Colonic mucosa (tissue), 4 donors: ENCODE measurements at regions not wholly inside any gene's neighbourhood (a gene's known extent, or its start where the extent isn't known, plus 50 kb on each side); places are given as distances from the start of the nearest gene placed in this dataset.

Experiments
- DNase-seq: peaks from one replicate; pipeline ENCODE4 v3.0.0-alpha.2; 2020
- H3K27ac ChIP-seq: fragments of 200-600 bp; one replicate; pipeline ENCODE4 v1.8.0; 2021
- H3K27me3 ChIP-seq: fragments of 200-600 bp; one replicate; pipeline ENCODE4 v1.8.0; 2021
- H3K36me3 ChIP-seq: fragments of 200-600 bp; one replicate; pipeline ENCODE4 v1.8.0; 2021
- H3K4me1 ChIP-seq: fragments of 200-600 bp; one replicate; pipeline ENCODE4 v1.8.0; 2021; ENCODE audit warnings: mild to moderate bottlenecking
- H3K4me3 ChIP-seq: fragments of 200-600 bp; one replicate; pipeline ENCODE4 v1.8.0; 2021
- H3K9ac ChIP-seq, 2 donors: one replicate each; pipeline ENCODE4 v1.7.0; 2013; ENCODE audit warnings: control low read depth in 2 of 2, low read depth in 2 of 2, low read length in 2 of 2
- H3K9me3 ChIP-seq: fragments of 200-600 bp; one replicate; pipeline ENCODE4 v1.8.0; 2021
- intact Hi-C: fragments of 100-400 bp; cut with DNase I; formaldehyde crosslinking; loops from one replicate; pipeline ENCODE4 v1.14.1; 2022
- TF ChIP-seq, protein P1 (sequence below): fragments of 200-600 bp; IDR thresholded peaks from one replicate; pipeline ENCODE4 v1.8.0; 2022; ENCODE audit warnings: antibody characterized with exemption, mild to moderate bottlenecking
- donor health status: healthy.
- donor health status: DM: no; HTN: no; CAD: no.
- donor health status: DM: no; HTN: no; CAD: no.

DNA sequence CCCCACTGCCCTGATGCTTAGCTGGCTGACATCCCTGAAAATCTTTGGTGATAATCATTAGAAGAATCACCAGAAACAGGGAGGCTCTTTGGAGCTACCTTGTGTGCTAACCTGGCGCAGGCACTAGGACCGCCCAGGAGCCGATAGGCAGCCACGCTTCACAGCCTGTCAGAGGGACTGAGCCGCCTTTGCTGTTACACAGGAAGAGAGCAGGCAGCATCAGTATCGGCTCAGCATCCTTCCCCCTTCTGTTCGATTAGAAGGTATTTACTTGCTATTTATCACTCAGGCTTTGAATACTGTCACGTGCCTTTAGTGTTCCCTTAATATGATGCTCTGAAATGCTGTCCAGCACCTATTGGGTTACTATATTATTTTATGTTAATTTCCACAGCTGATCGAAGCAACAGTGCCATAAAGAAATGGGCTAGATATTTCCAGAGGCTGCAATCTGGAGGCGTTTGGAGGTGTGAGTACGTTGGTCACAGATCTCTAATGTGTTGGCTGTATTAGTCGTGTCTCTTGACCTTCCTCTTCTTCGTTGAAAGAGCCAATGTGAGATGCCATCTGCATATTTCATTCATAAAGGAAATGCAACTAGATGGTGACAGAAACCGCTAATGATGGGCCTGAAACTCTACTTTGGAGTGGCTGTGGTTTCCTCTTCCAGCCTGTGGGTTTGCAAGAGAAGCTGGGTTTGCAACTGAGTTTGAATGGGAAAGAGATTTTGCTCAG is 110.4 kb upstream of the RAB27B start:
- Histone ChIP-seq H3K9ac (no peak overlapping the region), H3K27me3 (no peaks in the 10 kb centered on the region), H3K9me3 (no peaks in the 10 kb centered on the region), H3K27ac (no peak overlapping the region), H3K36me3 (no peaks in the 10 kb centered on the region), H3K4me3 (no peak overlapping the region), H3K4me1 (no peaks in the 10 kb centered on the region)
- intact Hi-C loops, result no loop called here
- TF ChIP-seq, protein P1, sequence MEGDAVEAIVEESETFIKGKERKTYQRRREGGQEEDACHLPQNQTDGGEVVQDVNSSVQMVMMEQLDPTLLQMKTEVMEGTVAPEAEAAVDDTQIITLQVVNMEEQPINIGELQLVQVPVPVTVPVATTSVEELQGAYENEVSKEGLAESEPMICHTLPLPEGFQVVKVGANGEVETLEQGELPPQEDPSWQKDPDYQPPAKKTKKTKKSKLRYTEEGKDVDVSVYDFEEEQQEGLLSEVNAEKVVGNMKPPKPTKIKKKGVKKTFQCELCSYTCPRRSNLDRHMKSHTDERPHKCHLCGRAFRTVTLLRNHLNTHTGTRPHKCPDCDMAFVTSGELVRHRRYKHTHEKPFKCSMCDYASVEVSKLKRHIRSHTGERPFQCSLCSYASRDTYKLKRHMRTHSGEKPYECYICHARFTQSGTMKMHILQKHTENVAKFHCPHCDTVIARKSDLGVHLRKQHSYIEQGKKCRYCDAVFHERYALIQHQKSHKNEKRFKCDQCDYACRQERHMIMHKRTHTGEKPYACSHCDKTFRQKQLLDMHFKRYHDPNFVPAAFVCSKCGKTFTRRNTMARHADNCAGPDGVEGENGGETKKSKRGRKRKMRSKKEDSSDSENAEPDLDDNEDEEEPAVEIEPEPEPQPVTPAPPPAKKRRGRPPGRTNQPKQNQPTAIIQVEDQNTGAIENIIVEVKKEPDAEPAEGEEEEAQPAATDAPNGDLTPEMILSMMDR, result no peak
- DNase-seq, result no peak

DNA sequence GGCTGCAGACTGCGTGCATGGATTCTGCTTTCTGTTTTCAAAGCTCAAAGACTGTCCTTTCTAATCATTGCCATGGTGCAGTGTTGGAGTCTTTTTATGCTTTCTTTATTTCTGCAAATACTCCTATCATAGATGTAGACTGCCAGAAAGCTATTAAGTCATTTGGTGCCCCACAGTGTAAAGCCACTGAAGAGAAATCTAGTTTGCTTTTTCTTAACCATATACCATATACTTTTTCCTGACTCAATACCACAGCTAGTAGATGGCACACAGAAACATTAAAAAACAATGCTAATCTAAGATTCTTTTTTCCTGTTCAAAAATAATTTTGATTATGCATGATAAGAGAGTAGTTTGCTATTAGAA is 109.9 kb upstream of the RAB27B start:
- H3K4me1 ChIP-seq, result no peaks in the 10 kb centered on the region
- H3K9me3 ChIP-seq, result no peaks in the 10 kb centered on the region
- intact Hi-C loops, result no loop called here
- H3K9ac ChIP-seq, result no peak overlapping the region
- TF ChIP-seq, protein P1, result no peak
- H3K4me3 ChIP-seq, result no peak overlapping the region
- H3K27me3 ChIP-seq, result no peaks in the 10 kb centered on the region
- H3K36me3 ChIP-seq, result no peaks in the 10 kb centered on the region
- no peak overlapping the region for H3K27ac ChIP-seq
- DNase-seq, result no peak

DNA sequence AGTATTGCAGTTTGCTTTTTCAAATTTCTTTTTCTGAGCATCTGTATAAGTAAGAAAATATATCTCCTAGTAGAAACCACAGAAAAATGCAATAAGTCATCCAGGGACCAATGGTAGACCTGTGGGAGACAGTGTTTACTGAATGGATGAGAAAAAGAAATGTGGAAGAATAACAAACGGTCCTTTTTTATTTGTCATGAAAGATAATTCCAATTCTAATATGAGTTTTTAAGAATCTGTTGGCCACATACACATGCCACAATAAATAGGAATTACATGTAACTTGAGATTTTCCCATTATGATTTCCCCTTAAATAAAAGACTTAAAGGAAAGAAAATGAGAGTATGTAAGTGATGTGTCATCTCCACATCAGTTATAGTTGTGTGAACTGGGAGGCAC is 107.7 kb upstream of the RAB27B start:
- TF ChIP-seq, protein P1, result no peak
- H3K9me3 ChIP-seq, result no peaks in the 10 kb centered on the region
- H3K36me3 ChIP-seq, result no peaks in the 10 kb centered on the region
- intact Hi-C loops, result no loop called here
- DNase-seq, result no peak
- no peaks in the 10 kb centered on the region for H3K4me1 ChIP-seq
- no peak overlapping the region for H3K4me3 ChIP-seq
- no peaks in the 10 kb centered on the region for H3K27me3 ChIP-seq
- no peak overlapping the region for H3K9ac ChIP-seq
- H3K27ac ChIP-seq, result no peak overlapping the region

DNA sequence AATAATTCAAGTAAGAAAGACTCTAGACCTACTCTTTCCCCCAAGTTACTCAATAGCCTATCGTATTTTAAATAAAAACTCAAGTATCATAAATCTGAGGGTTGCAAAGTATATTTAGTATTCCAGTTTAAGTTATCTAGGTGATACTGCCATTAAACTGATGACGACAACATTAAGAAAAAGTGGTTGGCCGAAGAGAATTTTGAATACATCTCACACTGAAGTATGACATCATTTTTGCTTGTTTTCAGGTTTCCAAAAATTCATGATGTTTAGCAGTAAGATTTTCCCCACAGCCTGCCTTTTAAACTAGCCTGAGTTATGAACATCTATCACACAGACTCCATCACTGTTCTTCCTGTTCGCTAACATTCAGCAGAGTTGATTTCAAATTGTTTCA is 102.1 kb upstream of the RAB27B start:
- TF ChIP-seq, protein P1, result no peak
- Histone ChIP-seq H3K4me3 (no peak overlapping the region), H3K9me3 (no peaks in the 10 kb centered on the region), H3K27ac (no peak overlapping the region), H3K4me1 (no peaks in the 10 kb centered on the region), H3K27me3 (no peaks in the 10 kb centered on the region), H3K9ac (no peak overlapping the region), H3K36me3 (no peaks in the 10 kb centered on the region)
- intact Hi-C loops, result no loop called here
- no peak for DNase-seq

DNA sequence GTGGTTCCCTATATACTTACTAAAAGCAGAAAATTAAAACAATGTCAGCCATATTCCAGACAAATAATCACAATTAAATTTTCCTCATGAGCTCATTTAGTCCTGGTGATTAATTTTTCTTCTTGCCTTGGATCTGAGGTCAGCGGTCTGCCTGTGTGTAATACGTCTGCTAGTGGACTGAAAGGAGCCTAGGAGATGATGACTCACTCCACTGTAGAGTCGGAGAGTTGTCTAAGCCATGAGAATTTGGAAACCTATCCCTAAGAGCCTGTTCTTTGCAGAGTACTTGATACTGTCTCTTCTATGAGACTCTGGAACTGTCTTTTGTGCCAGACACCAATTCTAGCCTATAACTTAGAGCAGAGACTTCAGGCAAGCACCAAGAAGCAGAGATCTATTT is 94.2 kb upstream of the RAB27B start:
- DNase-seq, result no peak
- TF ChIP-seq, protein P1, result no peak
- intact Hi-C loops, result no loop called here
- H3K36me3 ChIP-seq, result no peaks in the 10 kb centered on the region
- no peak overlapping the region for H3K27ac ChIP-seq
- H3K4me3 ChIP-seq, result no peak overlapping the region
- H3K27me3 ChIP-seq, result no peaks in the 10 kb centered on the region
- H3K9me3 ChIP-seq, result no peaks in the 10 kb centered on the region
- H3K4me1 ChIP-seq, result no peaks in the 10 kb centered on the region
- no peak overlapping the region for H3K9ac ChIP-seq
